ENCODE measurements at regions not wholly inside any gene's neighbourhood (a gene's known extent, or its start where the extent isn't known, plus 50 kb on each side); places are given as distances from the start of the nearest gene placed in this dataset.

- TF ChIP-seq CTCF (IDR thresholded peaks at IDR 0.05) (no peak), POLR2A (IDR thresholded peaks at IDR 0.05) (no peak)
Observed at GRCh38 chrX:145623453-145623852, 194.2 kb upstream of the SLITRK2 start.
